Transverse colon (tissue), 4 donors: ENCODE measurements at regions not wholly inside any gene's neighbourhood (a gene's known extent, or its start where the extent isn't known, plus 50 kb on each side); places are given as distances from the start of the nearest gene placed in this dataset.

Source experiments
- POLR2A ChIP-seq: fragments of 450-650 bp; IDR thresholded peaks from one replicate; pipeline ENCODE4 v1.6.1; 2016; ENCODE audit warnings: antibody characterized with exemption, mild to moderate bottlenecking, moderate library complexity
- POLR2AphosphoS5 ChIP-seq, 3 donors: sonication (generic); formaldehyde crosslinking; IDR thresholded peaks; one replicate each; pipeline ENCODE4 v1.6.1; 2016; ENCODE audit warnings: antibody characterized with exemption in 3 of 3
- TF ChIP-seq, protein P1 (sequence below), 5 experiments: fragments of 200-600 bp in 3 of 5; fragments of 450-650 bp in 2 of 5; sonication (generic) in 3 of 5; IDR thresholded peaks; 1 replicate in 2 of 5; 2 replicates in 3 of 5; pipeline ENCODE4 v1.5.1; 2016 to 2017; ENCODE audit warnings: antibody characterized with exemption in 5 of 5, inconsistent platforms in 3 of 5, mild to moderate bottlenecking in 2 of 5, moderate library complexity in 1 of 5

DNA sequence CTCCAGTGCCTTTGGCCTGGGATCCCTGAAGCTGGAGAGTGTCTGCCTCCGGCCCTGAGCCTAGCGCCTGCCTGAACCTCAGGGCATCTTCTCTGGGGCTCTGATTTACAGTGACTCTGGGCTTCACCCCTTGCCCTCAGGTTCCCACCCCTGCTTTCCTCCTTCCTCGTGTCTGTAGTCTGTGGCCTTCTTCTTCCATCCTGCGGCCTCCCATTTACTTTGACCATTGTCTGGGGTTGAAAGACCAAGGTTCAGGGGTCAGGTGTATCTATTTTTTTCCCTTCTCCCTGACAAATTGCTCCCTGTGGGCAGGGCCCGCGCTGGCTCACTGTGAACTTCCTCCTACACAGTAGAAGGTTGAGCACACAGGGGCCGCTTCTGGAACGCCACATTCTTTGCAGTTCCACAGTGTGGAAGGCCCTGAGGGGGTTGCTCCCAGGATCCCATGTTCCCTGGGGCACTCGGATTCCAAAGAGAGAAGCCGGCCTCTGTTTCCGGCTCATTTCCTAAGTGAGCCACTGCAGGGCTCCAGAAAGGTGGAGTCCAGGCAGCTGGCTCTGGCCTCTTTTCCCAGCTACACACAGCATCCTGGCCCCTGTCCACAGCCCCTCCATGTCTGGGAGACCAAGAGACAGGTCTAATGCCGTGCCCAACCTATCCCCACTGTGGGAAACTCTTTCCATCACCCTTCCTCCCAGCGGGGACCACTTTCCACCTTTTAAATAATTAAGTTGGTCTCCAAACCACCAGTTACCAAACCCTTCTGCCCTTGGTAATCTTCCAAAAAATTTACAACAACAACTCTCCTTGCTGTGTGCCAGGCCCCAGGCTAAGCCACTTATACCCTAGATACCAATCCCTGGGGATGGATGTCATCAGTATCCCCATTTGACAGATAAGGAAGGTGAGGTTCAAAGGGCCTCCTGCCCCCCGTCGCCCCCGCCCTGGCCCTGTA, 140.3 kb upstream of the IER5L start:
- TF ChIP-seq, protein P1, sequence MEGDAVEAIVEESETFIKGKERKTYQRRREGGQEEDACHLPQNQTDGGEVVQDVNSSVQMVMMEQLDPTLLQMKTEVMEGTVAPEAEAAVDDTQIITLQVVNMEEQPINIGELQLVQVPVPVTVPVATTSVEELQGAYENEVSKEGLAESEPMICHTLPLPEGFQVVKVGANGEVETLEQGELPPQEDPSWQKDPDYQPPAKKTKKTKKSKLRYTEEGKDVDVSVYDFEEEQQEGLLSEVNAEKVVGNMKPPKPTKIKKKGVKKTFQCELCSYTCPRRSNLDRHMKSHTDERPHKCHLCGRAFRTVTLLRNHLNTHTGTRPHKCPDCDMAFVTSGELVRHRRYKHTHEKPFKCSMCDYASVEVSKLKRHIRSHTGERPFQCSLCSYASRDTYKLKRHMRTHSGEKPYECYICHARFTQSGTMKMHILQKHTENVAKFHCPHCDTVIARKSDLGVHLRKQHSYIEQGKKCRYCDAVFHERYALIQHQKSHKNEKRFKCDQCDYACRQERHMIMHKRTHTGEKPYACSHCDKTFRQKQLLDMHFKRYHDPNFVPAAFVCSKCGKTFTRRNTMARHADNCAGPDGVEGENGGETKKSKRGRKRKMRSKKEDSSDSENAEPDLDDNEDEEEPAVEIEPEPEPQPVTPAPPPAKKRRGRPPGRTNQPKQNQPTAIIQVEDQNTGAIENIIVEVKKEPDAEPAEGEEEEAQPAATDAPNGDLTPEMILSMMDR (IDR thresholded peaks at IDR 0.05) = no peak
- no peak for TF ChIP-seq POLR2A
- no peak for TF ChIP-seq POLR2AphosphoS5 (IDR thresholded peaks at IDR 0.05)
